HUES64 (cell line): ENCODE measurements at regions not wholly inside any gene's neighbourhood (a gene's known extent, or its start where the extent isn't known, plus 50 kb on each side); places are given as distances from the start of the nearest gene placed in this dataset.
A peak's percentile ranks its signal among the peaks of the same experiment; 100 is the strongest.

Experiments
- H3K27ac ChIP-seq: 2 replicates; pipeline ENCODE4 v1.7.0; 2013; ENCODE audit warnings: low read depth, low read length, inconsistent platforms
- H3K27me3 ChIP-seq: 2 replicates; pipeline ENCODE4 v1.6.1; 2013; ENCODE audit warnings: mild to moderate bottlenecking, low read length; ENCODE audit not compliant: insufficient read depth
- H3K36me3 ChIP-seq: 2 replicates; pipeline ENCODE4 v1.6.1; 2013; ENCODE audit warnings: mild to moderate bottlenecking, low read length; ENCODE audit not compliant: insufficient read depth
- H3K4me1 ChIP-seq: 2 replicates; pipeline ENCODE4 v1.6.1; 2013; ENCODE audit warnings: mild to moderate bottlenecking, low read length, moderate library complexity; ENCODE audit not compliant: insufficient read depth
- H3K4me3 ChIP-seq: 2 replicates; pipeline ENCODE4 v1.5.1; 2013; ENCODE audit warnings: mild to moderate bottlenecking, low read length, moderate library complexity
- H3K9ac ChIP-seq: 2 replicates; pipeline ENCODE4 v1.6.1; 2013; ENCODE audit warnings: mild to moderate bottlenecking, low read depth, low read length
- H3K9me3 ChIP-seq: 2 replicates; pipeline ENCODE4 v1.6.1; 2013; ENCODE audit warnings: low read depth, low read length; ENCODE audit not compliant: insufficient read depth
- WGBS: fragments of 150-250, 120-280 bp; methylation state at CpG from one replicate; pipeline ENCODE4 v1.1.7; 2013; ENCODE audit warnings: missing lambda C conversion rate; 5-methylcytosine and 5-hydroxymethylcytosine counted together

- Histone ChIP-seq H3K4me3 (no peak overlapping the region), H3K27me3 (no peaks in the 10 kb centered on the region), H3K4me1 (peaks cover 11% of the 10 kb centered on the region), H3K36me3 (no peaks in the 10 kb centered on the region), H3K27ac (no peak overlapping the region), H3K9ac (no peak overlapping the region), H3K9me3 (no peaks in the 10 kb centered on the region)
- WGBS = 71% methylated on average over 15 of the region's 15 CpGs
Measured at GRCh38 chr14:76937181-76938091, 91.1 kb downstream of the IRF2BPL start.

- H3K9ac ChIP-seq = no peak overlapping the region
- H3K27ac ChIP-seq = no peak overlapping the region
- 92% methylated on average over 7 of the region's 7 CpGs for WGBS
Measured at GRCh38 chr14:76936483-76936882, 92.0 kb downstream of the IRF2BPL start.

GRCh38 chr14:76933515-76933914 lies 95.0 kb downstream of the IRF2BPL start:
- Histone ChIP-seq H3K27ac (no peak overlapping the region), H3K9me3 (no peaks in the 10 kb centered on the region), H3K36me3 (no peaks in the 10 kb centered on the region), H3K4me1 (peaks cover 13% of the 10 kb centered on the region), H3K9ac (no peak overlapping the region), H3K27me3 (no peaks in the 10 kb centered on the region), H3K4me3 (no peak overlapping the region)
- WGBS = 80% methylated on average over 5 of the region's 5 CpGs

More at GRCh38 chr14:76936483-76936882, 92.0 kb downstream of the IRF2BPL start:
- Histone ChIP-seq H3K27me3 (no peaks in the 10 kb centered on the region), H3K4me3 (no peak overlapping the region), H3K4me1 (peaks cover 11% of the 10 kb centered on the region), H3K9me3 (no peaks in the 10 kb centered on the region), H3K36me3 (no peaks in the 10 kb centered on the region)

- Histone ChIP-seq H3K9me3 (no peaks in the 10 kb centered on the region), H3K4me1 (peaks cover 15% of the 10 kb centered on the region), H3K27me3 (no peaks in the 10 kb centered on the region), H3K4me3 (no peak overlapping the region), H3K27ac (no peak overlapping the region), H3K9ac (no peak overlapping the region), H3K36me3 (no peaks in the 10 kb centered on the region)
- WGBS = 93% methylated on average over 8 of the region's 9 CpGs
Measured at GRCh38 chr14:76931631-76932402, 96.7 kb downstream of the IRF2BPL start.

- H3K4me1 ChIP-seq = peaks cover 15% of the 10 kb centered on the region
- H3K36me3 ChIP-seq = no peaks in the 10 kb centered on the region
- no peaks in the 10 kb centered on the region for H3K9me3 ChIP-seq
- H3K4me3 ChIP-seq = no peak overlapping the region
- 96% methylated on average over 9 of the region's 9 CpGs for WGBS
- no peak overlapping the region for H3K27ac ChIP-seq
- no peaks in the 10 kb centered on the region for H3K27me3 ChIP-seq
- H3K9ac ChIP-seq = no peak overlapping the region
Measured at GRCh38 chr14:76930549-76930948, 98.0 kb downstream of the IRF2BPL start.

GRCh38 chr14:76929927-76930326 lies 98.6 kb downstream of the IRF2BPL start:
- no peak overlapping the region for H3K27ac ChIP-seq
- H3K36me3 ChIP-seq = no peaks in the 10 kb centered on the region
- WGBS = 35% methylated on average over 8 of the region's 8 CpGs
- H3K27me3 ChIP-seq = no peaks in the 10 kb centered on the region
- H3K9me3 ChIP-seq = no peaks in the 10 kb centered on the region
- H3K4me1 ChIP-seq = peaks cover 18% of the 10 kb centered on the region
- H3K9ac ChIP-seq = no peak overlapping the region
- no peak overlapping the region for H3K4me3 ChIP-seq

- Histone ChIP-seq H3K27ac (no peak overlapping the region), H3K9me3 (no peaks in the 10 kb centered on the region), H3K4me1 (peaks cover 34% of the 10 kb centered on the region), H3K4me3 (no peak overlapping the region), H3K9ac (no peak overlapping the region), H3K27me3 (no peaks in the 10 kb centered on the region), H3K36me3 (no peaks in the 10 kb centered on the region)
- WGBS = 76% methylated on average over 8 of the region's 8 CpGs
Measured at GRCh38 chr14:76927971-76928700, 100.4 kb downstream of the IRF2BPL start.

GRCh38 chr14:76926521-76927251 lies 100.5 kb downstream of the LRRC74A start:
- H3K36me3 ChIP-seq = no peaks in the 10 kb centered on the region
- H3K9me3 ChIP-seq = no peaks in the 10 kb centered on the region
- H3K27me3 ChIP-seq = no peaks in the 10 kb centered on the region
- H3K9ac ChIP-seq = no peak overlapping the region
- peaks cover 40% of the 10 kb centered on the region for H3K4me1 ChIP-seq
- 68% methylated on average over 6 of the region's 7 CpGs for WGBS
- no peak overlapping the region for H3K4me3 ChIP-seq
- no peak overlapping the region; the same call in 1 of the 2 replicates for H3K27ac ChIP-seq

GRCh38 chr14:76925097-76925441 lies 98.9 kb downstream of the LRRC74A start:
- H3K27me3 ChIP-seq = no peaks in the 10 kb centered on the region
- H3K9ac ChIP-seq = peak overlapping the region; percentile 42
- peak overlapping the region; percentile 84; the same call in 1 of the 2 replicates for H3K27ac ChIP-seq
- no peak overlapping the region for H3K4me3 ChIP-seq
- peaks cover 44% of the 10 kb centered on the region for H3K4me1 ChIP-seq
- no peaks in the 10 kb centered on the region for H3K9me3 ChIP-seq
- H3K36me3 ChIP-seq = no peaks in the 10 kb centered on the region
- 72% methylated on average over 9 of the region's 9 CpGs for WGBS

- Histone ChIP-seq H3K27ac (peak overlapping the region; percentile 84), H3K4me3 (peak overlapping the region; percentile 20), H3K36me3 (no peaks in the 10 kb centered on the region), H3K4me1 (peaks cover 42% of the 10 kb centered on the region), H3K9me3 (no peaks in the 10 kb centered on the region), H3K27me3 (no peaks in the 10 kb centered on the region), H3K9ac (peak overlapping the region; percentile 64)
- WGBS = 13% methylated on average over 15 of the region's 15 CpGs
Measured at GRCh38 chr14:76924371-76925096, 98.3 kb downstream of the LRRC74A start.
